ENCODE measurements at regions not wholly inside any gene's neighbourhood (a gene's known extent, or its start where the extent isn't known, plus 50 kb on each side); places are given as distances from the start of the nearest gene placed in this dataset.

DNA sequence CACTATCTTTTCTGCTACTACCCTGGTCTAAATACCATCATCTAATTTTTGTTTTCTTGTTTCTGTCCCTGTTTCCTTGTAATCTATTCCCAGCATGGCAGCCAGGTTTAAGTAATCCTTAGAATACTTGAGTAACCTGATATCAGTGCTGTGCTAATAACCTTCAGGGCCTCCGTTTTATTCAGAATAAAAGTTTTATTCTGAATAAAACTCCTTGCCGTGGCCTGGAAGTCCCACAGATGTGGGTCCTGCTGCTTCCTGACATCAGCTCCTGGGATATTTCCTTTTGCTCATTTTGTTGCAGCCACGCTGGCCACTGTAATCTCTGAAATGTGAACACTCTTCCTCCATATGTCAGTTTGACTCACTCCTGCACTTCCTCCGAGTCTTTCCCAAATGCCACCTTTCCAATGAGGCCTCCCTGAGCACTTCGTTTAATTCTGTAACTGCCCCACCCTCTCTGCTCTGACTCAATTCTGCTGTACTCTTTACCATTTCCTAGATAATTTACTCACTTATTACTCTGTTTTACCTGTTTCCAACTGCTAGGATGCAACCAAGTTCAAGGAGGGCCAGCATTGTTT is 114.0 kb upstream of the FOXA2 start:
- TF ChIP-seq POLR2A (IDR thresholded peaks at IDR 0.05), result no peak
- TF ChIP-seq, protein P1, sequence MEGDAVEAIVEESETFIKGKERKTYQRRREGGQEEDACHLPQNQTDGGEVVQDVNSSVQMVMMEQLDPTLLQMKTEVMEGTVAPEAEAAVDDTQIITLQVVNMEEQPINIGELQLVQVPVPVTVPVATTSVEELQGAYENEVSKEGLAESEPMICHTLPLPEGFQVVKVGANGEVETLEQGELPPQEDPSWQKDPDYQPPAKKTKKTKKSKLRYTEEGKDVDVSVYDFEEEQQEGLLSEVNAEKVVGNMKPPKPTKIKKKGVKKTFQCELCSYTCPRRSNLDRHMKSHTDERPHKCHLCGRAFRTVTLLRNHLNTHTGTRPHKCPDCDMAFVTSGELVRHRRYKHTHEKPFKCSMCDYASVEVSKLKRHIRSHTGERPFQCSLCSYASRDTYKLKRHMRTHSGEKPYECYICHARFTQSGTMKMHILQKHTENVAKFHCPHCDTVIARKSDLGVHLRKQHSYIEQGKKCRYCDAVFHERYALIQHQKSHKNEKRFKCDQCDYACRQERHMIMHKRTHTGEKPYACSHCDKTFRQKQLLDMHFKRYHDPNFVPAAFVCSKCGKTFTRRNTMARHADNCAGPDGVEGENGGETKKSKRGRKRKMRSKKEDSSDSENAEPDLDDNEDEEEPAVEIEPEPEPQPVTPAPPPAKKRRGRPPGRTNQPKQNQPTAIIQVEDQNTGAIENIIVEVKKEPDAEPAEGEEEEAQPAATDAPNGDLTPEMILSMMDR (IDR thresholded peaks at IDR 0.05), result no peak

Data from heart left ventricle (tissue), 13 donors.